ENCODE measurements at regions not wholly inside any gene's neighbourhood (a gene's known extent, or its start where the extent isn't known, plus 50 kb on each side); places are given as distances from the start of the nearest gene placed in this dataset.

- Histone ChIP-seq H3K9ac (ENCODE audit: low read depth, low read length) (no peak overlapping the region), H3K36me3 (ENCODE audit: control insufficient read depth, insufficient read depth, low read length) (no peaks in the 10 kb centered on the region), H3K4me1 (ENCODE audit: control insufficient read depth, insufficient read depth, low read length) (no peaks in the 10 kb centered on the region), H3K27me3 (ENCODE audit: control insufficient read depth, insufficient read depth, low read length) (no peaks in the 10 kb centered on the region), H3K4me3 (ENCODE audit: low read depth, low read length) (no peak overlapping the region), H3K27ac (ENCODE audit: low read depth, low read length) (no peak overlapping the region), H3K9me3 (ENCODE audit: control insufficient read depth, insufficient read depth, low read length) (no peaks in the 10 kb centered on the region)
These were observed 237.0 kb upstream of the SOX9 start for GRCh38 chr17:71883845-71884244.

- Histone ChIP-seq H3K4me1 (ENCODE audit: control insufficient read depth, insufficient read depth, low read length) (no peaks in the 10 kb centered on the region), H3K9me3 (ENCODE audit: control insufficient read depth, insufficient read depth, low read length) (no peaks in the 10 kb centered on the region), H3K36me3 (ENCODE audit: control insufficient read depth, insufficient read depth, low read length) (no peaks in the 10 kb centered on the region), H3K27ac (ENCODE audit: low read depth, low read length) (no peak overlapping the region), H3K27me3 (ENCODE audit: control insufficient read depth, insufficient read depth, low read length) (no peaks in the 10 kb centered on the region), H3K4me3 (ENCODE audit: low read depth, low read length) (no peak overlapping the region), H3K9ac (ENCODE audit: low read depth, low read length) (no peak overlapping the region)
These were observed 235.2 kb upstream of the SOX9 start for GRCh38 chr17:71885662-71886061.

- H3K9ac ChIP-seq (ENCODE audit: low read depth, low read length) = no peak overlapping the region
- no peaks in the 10 kb centered on the region for H3K4me1 ChIP-seq (ENCODE audit: control insufficient read depth, insufficient read depth, low read length)
- H3K36me3 ChIP-seq (ENCODE audit: control insufficient read depth, insufficient read depth, low read length) = no peaks in the 10 kb centered on the region
- no peak overlapping the region for H3K27ac ChIP-seq (ENCODE audit: low read depth, low read length)
- no peak overlapping the region for H3K4me3 ChIP-seq (ENCODE audit: low read depth, low read length)
- no peaks in the 10 kb centered on the region for H3K9me3 ChIP-seq (ENCODE audit: control insufficient read depth, insufficient read depth, low read length)
- H3K27me3 ChIP-seq (ENCODE audit: control insufficient read depth, insufficient read depth, low read length) = no peaks in the 10 kb centered on the region
These were observed 221.5 kb upstream of the SOX9 start for GRCh38 chr17:71899317-71899716.

GRCh38 chr17:71900621-71901229, 220.1 kb upstream of the SOX9 start:
- no peaks in the 10 kb centered on the region for H3K27me3 ChIP-seq (ENCODE audit: control insufficient read depth, insufficient read depth, low read length)
- H3K9me3 ChIP-seq (ENCODE audit: control insufficient read depth, insufficient read depth, low read length) = no peaks in the 10 kb centered on the region
- no peaks in the 10 kb centered on the region for H3K4me1 ChIP-seq (ENCODE audit: control insufficient read depth, insufficient read depth, low read length)
- no peak overlapping the region for H3K4me3 ChIP-seq (ENCODE audit: low read depth, low read length)
- H3K9ac ChIP-seq (ENCODE audit: low read depth, low read length) = no peak overlapping the region
- H3K36me3 ChIP-seq (ENCODE audit: control insufficient read depth, insufficient read depth, low read length) = no peaks in the 10 kb centered on the region
- H3K27ac ChIP-seq (ENCODE audit: low read depth, low read length) = no peak overlapping the region

DNA sequence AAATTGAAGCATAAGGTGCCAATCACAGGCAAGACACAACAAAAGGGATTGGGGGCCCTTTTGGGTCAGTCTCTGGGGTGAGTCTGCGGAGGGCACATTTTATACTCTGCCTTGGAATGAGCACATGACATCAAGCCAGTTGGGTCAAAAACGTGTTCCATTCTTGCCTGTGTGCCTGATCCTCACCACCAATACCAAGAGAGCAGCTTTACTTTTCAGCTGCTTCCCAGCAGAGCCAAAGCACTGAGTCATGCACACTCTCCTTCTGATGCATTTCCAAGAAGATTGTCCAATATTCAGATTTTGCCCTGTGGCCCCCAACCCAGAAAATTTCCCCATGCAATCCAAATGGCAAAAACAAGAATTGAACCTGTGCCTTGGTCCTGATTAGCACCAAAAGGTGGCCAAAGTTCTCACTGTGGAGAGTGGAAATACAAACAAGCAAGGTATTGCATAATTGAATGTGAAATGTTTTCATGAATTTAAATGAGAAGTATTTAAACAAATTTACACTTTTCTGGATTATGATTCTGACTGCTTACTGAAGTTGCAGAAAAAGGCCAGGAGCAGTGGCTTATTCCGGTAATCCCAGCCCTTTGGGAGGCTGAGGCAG, 217.8 kb upstream of the SOX9 start:
- Histone ChIP-seq H3K9me3 (ENCODE audit: control insufficient read depth, insufficient read depth, low read length) (no peaks in the 10 kb centered on the region), H3K4me3 (ENCODE audit: low read depth, low read length) (no peak overlapping the region), H3K27ac (ENCODE audit: low read depth, low read length) (no peak overlapping the region), H3K36me3 (ENCODE audit: control insufficient read depth, insufficient read depth, low read length) (no peaks in the 10 kb centered on the region), H3K27me3 (ENCODE audit: control insufficient read depth, insufficient read depth, low read length) (no peaks in the 10 kb centered on the region), H3K9ac (ENCODE audit: low read depth, low read length) (no peak overlapping the region), H3K4me1 (ENCODE audit: control insufficient read depth, insufficient read depth, low read length) (no peaks in the 10 kb centered on the region)

DNA sequence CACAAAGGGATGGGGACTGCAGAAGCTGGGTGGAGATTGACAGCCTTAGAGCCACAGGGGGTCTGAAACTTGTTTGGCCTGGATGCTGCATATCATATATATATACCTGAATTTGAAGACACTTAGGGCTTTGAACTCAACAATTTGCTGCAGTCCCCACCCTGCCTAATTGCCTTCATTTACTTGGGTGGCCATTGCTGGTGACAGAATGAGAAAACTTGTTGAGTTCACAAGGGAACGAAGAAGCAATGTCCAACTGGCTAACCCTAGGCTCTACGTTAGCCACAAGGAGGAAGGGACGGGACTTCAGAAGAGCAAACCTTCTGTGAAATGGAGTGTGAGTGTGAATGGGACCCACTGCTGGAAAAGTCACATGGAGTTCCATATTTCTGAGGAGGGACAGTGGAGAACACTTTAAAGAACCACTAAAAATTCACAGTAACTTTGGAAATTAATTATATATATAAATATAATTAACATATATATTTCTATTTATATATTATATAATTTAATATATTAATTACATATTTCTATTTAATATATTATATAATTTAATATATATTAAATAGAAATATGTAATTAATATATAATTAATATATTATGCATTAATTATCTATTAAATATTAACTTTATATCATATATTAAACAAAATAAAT, 215.3 kb upstream of the SOX9 start:
- Histone ChIP-seq H3K36me3 (ENCODE audit: control insufficient read depth, insufficient read depth, low read length) (no peaks in the 10 kb centered on the region), H3K9me3 (ENCODE audit: control insufficient read depth, insufficient read depth, low read length) (no peaks in the 10 kb centered on the region), H3K4me3 (ENCODE audit: low read depth, low read length) (no peak overlapping the region), H3K4me1 (ENCODE audit: control insufficient read depth, insufficient read depth, low read length) (no peaks in the 10 kb centered on the region), H3K9ac (ENCODE audit: low read depth, low read length) (no peak overlapping the region), H3K27me3 (ENCODE audit: control insufficient read depth, insufficient read depth, low read length) (no peaks in the 10 kb centered on the region), H3K27ac (ENCODE audit: low read depth, low read length) (no peak overlapping the region)

- Histone ChIP-seq H3K27me3 (ENCODE audit: control insufficient read depth, insufficient read depth, low read length) (no peaks in the 10 kb centered on the region), H3K9ac (ENCODE audit: low read depth, low read length) (no peak overlapping the region), H3K4me3 (ENCODE audit: low read depth, low read length) (no peak overlapping the region), H3K36me3 (ENCODE audit: control insufficient read depth, insufficient read depth, low read length) (no peaks in the 10 kb centered on the region), H3K27ac (ENCODE audit: low read depth, low read length) (no peak overlapping the region), H3K4me1 (ENCODE audit: control insufficient read depth, insufficient read depth, low read length) (no peaks in the 10 kb centered on the region), H3K9me3 (ENCODE audit: control insufficient read depth, insufficient read depth, low read length) (no peaks in the 10 kb centered on the region)
These were observed 211.7 kb upstream of the SOX9 start for GRCh38 chr17:71909155-71909554.

DNA sequence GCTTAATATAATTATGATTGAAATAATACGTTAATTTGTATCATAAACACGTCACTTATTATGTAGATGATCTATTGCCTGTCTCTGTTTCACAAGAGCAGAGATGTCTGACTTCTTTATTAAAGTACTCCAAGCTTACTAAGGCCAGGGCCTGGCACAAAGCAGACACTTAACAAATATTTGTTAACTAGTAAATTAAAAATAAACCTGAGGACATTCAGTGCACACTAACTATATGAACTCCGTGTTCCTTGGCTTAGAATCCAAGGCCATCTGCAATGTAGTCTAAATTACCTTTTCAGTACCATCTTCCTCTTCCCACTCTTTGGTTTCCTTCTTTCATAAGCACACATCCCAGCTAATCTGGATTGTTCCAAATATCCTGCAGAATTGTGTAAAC, 210.8 kb upstream of the SOX9 start:
- Histone ChIP-seq H3K4me3 (ENCODE audit: low read depth, low read length) (no peak overlapping the region), H3K4me1 (ENCODE audit: control insufficient read depth, insufficient read depth, low read length) (no peaks in the 10 kb centered on the region), H3K27me3 (ENCODE audit: control insufficient read depth, insufficient read depth, low read length) (no peaks in the 10 kb centered on the region), H3K36me3 (ENCODE audit: control insufficient read depth, insufficient read depth, low read length) (no peaks in the 10 kb centered on the region), H3K9ac (ENCODE audit: low read depth, low read length) (no peak overlapping the region), H3K9me3 (ENCODE audit: control insufficient read depth, insufficient read depth, low read length) (no peaks in the 10 kb centered on the region), H3K27ac (ENCODE audit: low read depth, low read length) (no peak overlapping the region)

DNA sequence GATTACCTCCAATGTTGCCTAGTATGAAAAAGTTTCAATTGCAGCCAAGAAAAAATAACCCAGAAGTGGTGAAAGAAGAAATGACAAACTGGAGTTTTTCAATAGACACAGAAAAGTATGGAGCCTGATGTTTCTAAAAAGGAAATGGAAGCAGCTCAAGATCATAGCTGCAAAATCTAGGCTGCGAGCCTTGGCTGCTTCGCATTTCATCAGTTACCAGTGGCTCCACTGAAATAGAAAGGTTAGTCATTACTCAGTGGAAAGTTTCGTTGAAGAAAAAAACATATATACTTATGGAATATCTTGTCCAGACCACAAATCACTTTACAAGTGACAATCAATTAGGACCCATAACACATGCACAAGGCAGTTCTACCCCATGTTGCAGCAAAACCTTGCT, 206.8 kb upstream of the SOX9 start:
- Histone ChIP-seq H3K4me3 (ENCODE audit: low read depth, low read length) (no peak overlapping the region), H3K9ac (ENCODE audit: low read depth, low read length) (no peak overlapping the region), H3K36me3 (ENCODE audit: control insufficient read depth, insufficient read depth, low read length) (no peaks in the 10 kb centered on the region), H3K27ac (ENCODE audit: low read depth, low read length) (no peak overlapping the region), H3K4me1 (ENCODE audit: control insufficient read depth, insufficient read depth, low read length) (no peaks in the 10 kb centered on the region), H3K9me3 (ENCODE audit: control insufficient read depth, insufficient read depth, low read length) (no peaks in the 10 kb centered on the region), H3K27me3 (ENCODE audit: control insufficient read depth, insufficient read depth, low read length) (no peaks in the 10 kb centered on the region)

DNA sequence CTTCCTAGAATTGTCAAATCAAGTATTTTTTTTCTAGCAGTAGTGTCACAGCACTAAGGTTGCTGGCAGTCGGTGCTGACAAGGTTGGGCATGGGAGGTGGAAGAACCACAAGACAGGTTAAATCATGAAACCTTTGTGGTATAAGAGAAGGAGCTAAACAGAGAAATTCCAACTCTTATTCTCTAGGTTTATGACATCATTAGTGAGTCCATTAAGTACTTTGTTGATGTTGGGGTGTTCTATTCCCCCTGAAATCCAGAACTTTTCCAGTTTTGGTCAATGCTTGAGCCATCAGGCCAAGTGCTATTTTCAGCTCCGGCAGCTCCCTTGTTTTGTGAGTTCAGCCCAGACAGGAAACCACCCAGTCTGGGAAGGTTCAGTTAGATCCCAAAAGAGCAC, 206.0 kb upstream of the SOX9 start:
- no peaks in the 10 kb centered on the region for H3K9me3 ChIP-seq (ENCODE audit: control insufficient read depth, insufficient read depth, low read length)
- H3K27ac ChIP-seq (ENCODE audit: low read depth, low read length) = no peak overlapping the region
- H3K4me1 ChIP-seq (ENCODE audit: control insufficient read depth, insufficient read depth, low read length) = no peaks in the 10 kb centered on the region
- H3K4me3 ChIP-seq (ENCODE audit: low read depth, low read length) = no peak overlapping the region
- H3K27me3 ChIP-seq (ENCODE audit: control insufficient read depth, insufficient read depth, low read length) = no peaks in the 10 kb centered on the region
- no peak overlapping the region for H3K9ac ChIP-seq (ENCODE audit: low read depth, low read length)
- H3K36me3 ChIP-seq (ENCODE audit: control insufficient read depth, insufficient read depth, low read length) = no peaks in the 10 kb centered on the region

- Histone ChIP-seq H3K27ac (ENCODE audit: low read depth, low read length) (no peak overlapping the region), H3K27me3 (ENCODE audit: control insufficient read depth, insufficient read depth, low read length) (no peaks in the 10 kb centered on the region)
These were observed 203.1 kb upstream of the SOX9 start for GRCh38 chr17:71917715-71918114.

More at GRCh38 chr17:71917715-71918114, 203.1 kb upstream of the SOX9 start:
- Histone ChIP-seq H3K4me3 (ENCODE audit: low read depth, low read length) (no peak overlapping the region), H3K4me1 (ENCODE audit: control insufficient read depth, insufficient read depth, low read length) (peaks cover 8% of the 10 kb centered on the region; the same call in 1 of the 2 replicates), H3K36me3 (ENCODE audit: control insufficient read depth, insufficient read depth, low read length) (no peaks in the 10 kb centered on the region), H3K9ac (ENCODE audit: low read depth, low read length) (no peak overlapping the region), H3K9me3 (ENCODE audit: control insufficient read depth, insufficient read depth, low read length) (no peaks in the 10 kb centered on the region)

Data from HUES48 (cell line).